Trophoblast cell (in vitro differentiated cells and primary cell): ENCODE measurements at regions not wholly inside any gene's neighbourhood (a gene's known extent, or its start where the extent isn't known, plus 50 kb on each side); places are given as distances from the start of the nearest gene placed in this dataset.

Experiments
- DNase-seq, 2 donors: peaks; one replicate each; pipeline ENCODE4 v3.0.0-alpha.2; 2016
- H2AFZ ChIP-seq: 2 replicates; pipeline ENCODE4 v1.6.1; 2013; ENCODE audit warnings: low read length, moderate library complexity, mild to moderate bottlenecking; ENCODE audit not compliant: insufficient read depth, poor library complexity
- H2AK5ac ChIP-seq: 2 replicates; pipeline ENCODE4 v1.6.1; 2013; ENCODE audit warnings: mild to moderate bottlenecking, low read length
- H2BK120ac ChIP-seq: 2 replicates; pipeline ENCODE4 v1.6.1; 2013; ENCODE audit warnings: low read length, mild to moderate bottlenecking, moderate library complexity; ENCODE audit not compliant: insufficient read depth, poor library complexity
- H2BK12ac ChIP-seq: 2 replicates; pipeline ENCODE4 v1.6.1; 2013; ENCODE audit warnings: mild to moderate bottlenecking, low read length, moderate library complexity
- H2BK5ac ChIP-seq: 2 replicates; pipeline ENCODE4 v1.6.1; 2013; ENCODE audit warnings: low read length, low read depth, moderate library complexity, mild to moderate bottlenecking; ENCODE audit not compliant: poor library complexity
- H3K14ac ChIP-seq: 2 replicates; pipeline ENCODE4 v1.6.1; 2013; ENCODE audit warnings: mild to moderate bottlenecking, low read length
- H3K18ac ChIP-seq: 2 replicates; pipeline ENCODE4 v1.6.1; 2013; ENCODE audit warnings: mild to moderate bottlenecking, low read length
- H3K23ac ChIP-seq: 2 replicates; pipeline ENCODE4 v1.6.1; 2013; ENCODE audit warnings: low read length
- H3K27ac ChIP-seq: 2 replicates; pipeline ENCODE4 v1.5.1; 2013; ENCODE audit warnings: low read depth, mild to moderate bottlenecking, inconsistent platforms, low read length, moderate library complexity
- H3K27me3 ChIP-seq: 2 replicates; pipeline ENCODE4 v1.6.1; 2013; ENCODE audit warnings: inconsistent platforms, mild to moderate bottlenecking, low read length, moderate library complexity; ENCODE audit not compliant: insufficient read depth
- H3K36me3 ChIP-seq, 2 experiments: 1 replicate in 1 of 2; 2 replicates in 1 of 2; pipeline ENCODE4 v1.6.1; 2013; ENCODE audit warnings: low read length in 2 of 2, mild to moderate bottlenecking in 2 of 2, moderate library complexity in 1 of 2; ENCODE audit not compliant: insufficient read depth in 2 of 2, control insufficient read depth in 1 of 2
- H3K4ac ChIP-seq: 2 replicates; pipeline ENCODE4 v1.6.1; 2013; ENCODE audit warnings: low read depth, mild to moderate bottlenecking, low read length, moderate library complexity
- H3K4me1 ChIP-seq, 2 experiments: 1 replicate in 1 of 2; 2 replicates in 1 of 2; pipeline ENCODE4 v1.6.1; 2013; ENCODE audit warnings: low read length in 2 of 2, mild to moderate bottlenecking in 2 of 2, moderate library complexity in 1 of 2; ENCODE audit not compliant: insufficient read depth in 2 of 2, control insufficient read depth in 1 of 2
- H3K4me2 ChIP-seq: 2 replicates; pipeline ENCODE4 v1.6.1; 2013; ENCODE audit warnings: inconsistent platforms, mild to moderate bottlenecking, low read length, moderate library complexity
- H3K4me3 ChIP-seq: 2 replicates; pipeline ENCODE4 v1.5.1; 2013; ENCODE audit warnings: mild to moderate bottlenecking, low read depth, low read length, inconsistent platforms
- H3K79me1 ChIP-seq: one replicate; pipeline ENCODE4 v1.6.1; 2013; ENCODE audit warnings: low read length
- H3K79me2 ChIP-seq: 2 replicates; pipeline ENCODE4 v1.6.1; 2013; ENCODE audit warnings: low read length, mild to moderate bottlenecking; ENCODE audit not compliant: control insufficient read depth, insufficient read depth, poor library complexity
- H3K9ac ChIP-seq: 2 replicates; pipeline ENCODE4 v1.6.1; 2013; ENCODE audit warnings: mild to moderate bottlenecking, low read length
- H3K9me3 ChIP-seq: 2 replicates; pipeline ENCODE4 v1.6.1; 2013; ENCODE audit warnings: low read depth, mild to moderate bottlenecking, control low read depth, inconsistent platforms, low read length; ENCODE audit not compliant: insufficient read depth
- H4K12ac ChIP-seq: 2 replicates; pipeline ENCODE4 v1.6.1; 2013; ENCODE audit warnings: low read depth, mild to moderate bottlenecking, low read length, moderate library complexity
- H4K8ac ChIP-seq: 2 replicates; pipeline ENCODE4 v1.6.1; 2013; ENCODE audit warnings: low read depth, mild to moderate bottlenecking, low read length, moderate library complexity
- H4K91ac ChIP-seq: one replicate; pipeline ENCODE4 v1.6.1; 2013; ENCODE audit warnings: low read depth, mild to moderate bottlenecking, low read length, moderate library complexity
- WGBS: extraction: QIAGEN DNeasy Blood & Tissue Kit; methylation state at CpG from one replicate; pipeline ENCODE4 v1.1.7; 2013; ENCODE audit warnings: missing lambda C conversion rate; ENCODE audit not compliant: insufficient read length, insufficient coverage; ENCODE audit errors: extremely low coverage; 5-methylcytosine and 5-hydroxymethylcytosine counted together

DNA sequence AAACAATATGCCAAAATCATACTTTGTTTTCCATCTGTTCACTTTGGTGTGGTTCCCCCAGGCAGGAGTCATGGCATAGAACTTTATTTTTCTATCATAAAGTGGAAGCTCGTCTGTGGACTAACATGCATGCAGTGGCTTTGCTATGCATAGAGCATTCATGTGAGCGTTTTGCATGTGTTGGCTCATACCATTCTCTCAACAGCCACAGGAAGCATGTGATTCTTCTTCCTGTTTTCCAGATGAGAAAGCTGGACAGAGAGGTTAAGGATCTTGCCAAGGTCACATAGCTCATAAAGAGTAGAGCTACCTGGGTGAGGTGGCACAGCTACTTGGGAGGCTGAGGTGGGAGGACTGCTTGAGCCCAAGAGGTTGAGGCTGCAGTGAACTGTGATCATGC lies 123.4 kb upstream of the HDGFL1 start:
- Histone ChIP-seq H3K4me1 (no peaks in the 10 kb centered on the region), H3K9me3 (peaks cover 3% of the 10 kb centered on the region), H3K4ac (no peak overlapping the region), H4K12ac (no peak overlapping the region), H3K79me2 (no peaks in the 10 kb centered on the region), H2AK5ac (no peak overlapping the region), H2BK120ac (no peak overlapping the region), H4K91ac (no peak overlapping the region), H3K27ac (no peak overlapping the region), H3K18ac (no peak overlapping the region), H3K14ac (no peak overlapping the region), H2AFZ (no peak overlapping the region), H3K79me1 (peaks cover 2% of the 10 kb centered on the region), H3K27me3 (no peaks in the 10 kb centered on the region), H3K9ac (no peak overlapping the region), H3K23ac (no peak overlapping the region), H2BK5ac (no peak overlapping the region), H2BK12ac (no peak overlapping the region), H3K4me2 (no peak overlapping the region), H3K36me3 (no peaks in the 10 kb centered on the region), H4K8ac (no peak overlapping the region), H3K4me3 (no peak overlapping the region)
- WGBS, result no CpG with 5 or more reads among the region's 2 CpGs
- DNase-seq, result no peak

GRCh38 chr6:22447249-22448196 lies 121.8 kb upstream of the HDGFL1 start:
- Histone ChIP-seq H3K23ac (no peak overlapping the region), H3K36me3 (no peaks in the 10 kb centered on the region), H2BK120ac (no peak overlapping the region), H2AFZ (no peak overlapping the region), H3K18ac (no peak overlapping the region), H2BK5ac (no peak overlapping the region), H2AK5ac (no peak overlapping the region), H3K9me3 (peaks cover 3% of the 10 kb centered on the region), H3K4me2 (no peak overlapping the region), H4K91ac (no peak overlapping the region), H3K9ac (no peak overlapping the region), H3K79me2 (no peaks in the 10 kb centered on the region), H3K79me1 (peaks cover 2% of the 10 kb centered on the region), H4K8ac (no peak overlapping the region), H3K4me3 (no peak overlapping the region), H3K27me3 (no peaks in the 10 kb centered on the region), H4K12ac (no peak overlapping the region), H3K14ac (no peak overlapping the region), H3K4ac (no peak overlapping the region), H3K27ac (no peak overlapping the region), H2BK12ac (no peak overlapping the region), H3K4me1 (no peaks in the 10 kb centered on the region)
- DNase-seq, result no peak
- WGBS, result no CpG with 5 or more reads among the region's 16 CpGs

GRCh38 chr6:22448291-22448711 lies 121.1 kb upstream of the HDGFL1 start:
- H2AFZ ChIP-seq, result no peak overlapping the region
- H2BK120ac ChIP-seq, result no peak overlapping the region
- no peak overlapping the region for H3K18ac ChIP-seq
- H3K4me2 ChIP-seq, result no peak overlapping the region
- no peaks in the 10 kb centered on the region for H3K79me2 ChIP-seq
- no peak overlapping the region for H2AK5ac ChIP-seq
- no peak overlapping the region for H2BK5ac ChIP-seq
- no peaks in the 10 kb centered on the region for H3K36me3 ChIP-seq
- H3K4ac ChIP-seq, result no peak overlapping the region
- H3K4me3 ChIP-seq, result no peak overlapping the region
- H3K27ac ChIP-seq, result no peak overlapping the region
- DNase-seq, result no peak
- H4K12ac ChIP-seq, result no peak overlapping the region
- no peaks in the 10 kb centered on the region for H3K79me1 ChIP-seq
- H3K9me3 ChIP-seq, result peaks cover under 1% of the 10 kb centered on the region
- H2BK12ac ChIP-seq, result no peak overlapping the region
- no peak overlapping the region for H3K23ac ChIP-seq
- H3K14ac ChIP-seq, result no peak overlapping the region
- no peak overlapping the region for H4K8ac ChIP-seq
- no peaks in the 10 kb centered on the region for H3K4me1 ChIP-seq
- no peak overlapping the region for H3K9ac ChIP-seq
- WGBS, result no CpG with 5 or more reads among the region's 6 CpGs
- no peaks in the 10 kb centered on the region for H3K27me3 ChIP-seq
- no peak overlapping the region for H4K91ac ChIP-seq

DNA sequence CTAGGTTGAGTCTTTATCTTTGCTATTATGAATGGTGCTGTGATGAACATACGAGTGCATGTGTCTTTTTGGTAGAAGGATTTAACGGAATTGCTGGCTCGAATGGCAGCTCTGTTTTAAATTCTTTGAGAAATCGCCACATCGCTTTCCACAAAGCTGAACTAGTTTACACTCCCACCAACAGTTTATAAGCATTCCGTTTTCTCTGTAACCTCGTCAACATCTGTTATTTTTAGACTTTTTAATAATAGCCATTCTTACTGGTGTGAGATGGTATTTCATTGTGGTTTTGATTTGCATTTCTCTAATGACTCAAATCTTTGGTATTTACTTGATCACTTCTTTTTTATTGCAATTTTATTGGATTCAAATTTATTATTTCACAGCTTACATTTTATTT lies 117.4 kb upstream of the HDGFL1 start:
- H3K14ac ChIP-seq, result no peak overlapping the region
- H3K4me1 ChIP-seq, result no peaks in the 10 kb centered on the region
- no peaks in the 10 kb centered on the region for H3K79me1 ChIP-seq
- DNase-seq, result no peak
- no peak overlapping the region for H2BK5ac ChIP-seq
- no peak overlapping the region for H2AFZ ChIP-seq
- H2BK12ac ChIP-seq, result no peak overlapping the region
- H3K9ac ChIP-seq, result no peak overlapping the region
- H3K18ac ChIP-seq, result no peak overlapping the region
- no peak overlapping the region for H2BK120ac ChIP-seq
- H3K79me2 ChIP-seq, result no peaks in the 10 kb centered on the region
- H3K4me3 ChIP-seq, result no peak overlapping the region
- H3K4ac ChIP-seq, result no peak overlapping the region
- H3K27ac ChIP-seq, result no peak overlapping the region
- WGBS, result no CpG with 5 or more reads among the region's 7 CpGs
- no peak overlapping the region for H2AK5ac ChIP-seq
- H4K12ac ChIP-seq, result no peak overlapping the region
- no peak overlapping the region for H4K91ac ChIP-seq
- no peak overlapping the region for H4K8ac ChIP-seq
- no peak overlapping the region for H3K4me2 ChIP-seq
- H3K9me3 ChIP-seq, result no peaks in the 10 kb centered on the region
- H3K23ac ChIP-seq, result no peak overlapping the region
- H3K36me3 ChIP-seq, result no peaks in the 10 kb centered on the region
- no peaks in the 10 kb centered on the region for H3K27me3 ChIP-seq
